ENCODE measurements at regions not wholly inside any gene's neighbourhood (a gene's known extent, or its start where the extent isn't known, plus 50 kb on each side); places are given as distances from the start of the nearest gene placed in this dataset.
"Not testable (repeated sequence)": the region's sequence is repeated elsewhere in the genome, so short reads cannot be mapped to it uniquely, and the experiment has no call there.

GRCh38 chr2:111250448-111251030 is 129.8 kb downstream of the BCL2L11 start:
- no peaks in the 10 kb centered on the region for H3K9me3 ChIP-seq
- 40% methylated on average over 1 of the region's 1 CpG; no CpG with 5 or more reads in 1 of the 2 donors for WGBS, 2 donors (ENCODE audit: low coverage in 1 of 2)
- no peak for ATAC-seq
- TF ChIP-seq POLR2A (IDR thresholded peaks at IDR 0.05) (no peak), EP300 (IDR thresholded peaks at IDR 0.05) (no peak), POLR2AphosphoS5 (IDR thresholded peaks at IDR 0.05) (no peak)
- TF ChIP-seq, protein P1, sequence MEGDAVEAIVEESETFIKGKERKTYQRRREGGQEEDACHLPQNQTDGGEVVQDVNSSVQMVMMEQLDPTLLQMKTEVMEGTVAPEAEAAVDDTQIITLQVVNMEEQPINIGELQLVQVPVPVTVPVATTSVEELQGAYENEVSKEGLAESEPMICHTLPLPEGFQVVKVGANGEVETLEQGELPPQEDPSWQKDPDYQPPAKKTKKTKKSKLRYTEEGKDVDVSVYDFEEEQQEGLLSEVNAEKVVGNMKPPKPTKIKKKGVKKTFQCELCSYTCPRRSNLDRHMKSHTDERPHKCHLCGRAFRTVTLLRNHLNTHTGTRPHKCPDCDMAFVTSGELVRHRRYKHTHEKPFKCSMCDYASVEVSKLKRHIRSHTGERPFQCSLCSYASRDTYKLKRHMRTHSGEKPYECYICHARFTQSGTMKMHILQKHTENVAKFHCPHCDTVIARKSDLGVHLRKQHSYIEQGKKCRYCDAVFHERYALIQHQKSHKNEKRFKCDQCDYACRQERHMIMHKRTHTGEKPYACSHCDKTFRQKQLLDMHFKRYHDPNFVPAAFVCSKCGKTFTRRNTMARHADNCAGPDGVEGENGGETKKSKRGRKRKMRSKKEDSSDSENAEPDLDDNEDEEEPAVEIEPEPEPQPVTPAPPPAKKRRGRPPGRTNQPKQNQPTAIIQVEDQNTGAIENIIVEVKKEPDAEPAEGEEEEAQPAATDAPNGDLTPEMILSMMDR (IDR thresholded peaks at IDR 0.05) = no peak
- no peaks in the 10 kb centered on the region for H3K4me1 ChIP-seq
- no peaks in the 10 kb centered on the region for H3K27me3 ChIP-seq
- no peak overlapping the region for H3K4me3 ChIP-seq
- H3K27ac ChIP-seq = no peak overlapping the region
- no peaks in the 10 kb centered on the region for H3K36me3 ChIP-seq

- Histone ChIP-seq H3K36me3 (no peaks in the 10 kb centered on the region), H3K27ac (no peak overlapping the region), H3K4me1 (no peaks in the 10 kb centered on the region), H3K27me3 (no peaks in the 10 kb centered on the region), H3K4me3 (no peak overlapping the region), H3K9me3 (no peaks in the 10 kb centered on the region)
- 64 to 90% methylated on average over 3 of the region's 3 CpGs for WGBS, 2 donors (ENCODE audit: low coverage in 1 of 2)
- TF ChIP-seq EP300 (IDR thresholded peaks at IDR 0.05) (no peak), POLR2A (IDR thresholded peaks at IDR 0.05) (no peak), POLR2AphosphoS5 (IDR thresholded peaks at IDR 0.05) (no peak)
- TF ChIP-seq, protein P1 (IDR thresholded peaks at IDR 0.05) = no peak
- no peak for ATAC-seq
Measured at GRCh38 chr2:111251711-111252110, 131.0 kb downstream of the BCL2L11 start.

- Histone ChIP-seq H3K27me3 (no peaks in the 10 kb centered on the region), H3K9me3 (no peaks in the 10 kb centered on the region), H3K36me3 (no peaks in the 10 kb centered on the region), H3K4me1 (no peaks in the 10 kb centered on the region), H3K27ac (no peak overlapping the region), H3K4me3 (no peak overlapping the region)
- no peak for TF ChIP-seq POLR2AphosphoS5 (IDR thresholded peaks at IDR 0.05)
- TF ChIP-seq, protein P1 (IDR thresholded peaks at IDR 0.05) = no peak
- ATAC-seq = no peak
Measured at GRCh38 chr2:111252436-111252835, 131.7 kb downstream of the BCL2L11 start.

GRCh38 chr2:111254916-111255315 is 134.2 kb downstream of the BCL2L11 start:
- not testable (repeated sequence) for H3K4me3 ChIP-seq, H3K27ac ChIP-seq, H3K36me3 ChIP-seq, H3K4me1 ChIP-seq, ATAC-seq, H3K27me3 ChIP-seq, H3K9me3 ChIP-seq
- 60 to 92% methylated on average over 2 to 3 of the region's 6 CpGs for whole genome bisulfite sequencing, 2 donors (ENCODE audit: low coverage in 1 of 2)

GRCh38 chr2:111256628-111257027 is 135.9 kb downstream of the BCL2L11 start:
- not testable (repeated sequence) for H3K27me3 ChIP-seq, H3K27ac ChIP-seq, H3K36me3 ChIP-seq, H3K4me1 ChIP-seq, H3K9me3 ChIP-seq, H3K4me3 ChIP-seq, ATAC-seq
- no CpG with 5 or more reads among the region's 1 CpG for WGBS, 2 donors (ENCODE audit: low coverage in 1 of 2)

DNA sequence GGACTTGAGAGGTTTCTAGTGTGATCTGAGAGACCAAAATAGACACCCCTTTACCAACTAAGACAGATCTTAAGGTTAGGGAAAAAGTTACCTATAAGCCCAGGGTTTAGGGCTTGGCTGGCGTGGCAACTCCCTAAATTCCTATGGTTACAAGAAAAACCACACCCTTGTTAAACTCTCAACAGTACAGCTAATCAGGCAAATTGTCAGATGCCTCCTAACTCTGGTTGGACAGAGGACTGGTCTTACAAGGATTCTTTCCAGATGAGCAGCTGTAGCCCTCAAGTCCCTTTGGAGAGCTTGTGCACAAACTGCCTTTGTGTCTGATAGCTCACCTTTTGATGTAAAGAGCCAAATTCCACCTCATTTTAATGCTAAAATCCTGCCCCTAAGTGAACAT is 136.9 kb downstream of the BCL2L11 start:
- not testable (repeated sequence) for H3K4me3 ChIP-seq, H3K4me1 ChIP-seq, H3K27ac ChIP-seq, H3K36me3 ChIP-seq, ATAC-seq, H3K9me3 ChIP-seq, H3K27me3 ChIP-seq
- WGBS, 2 donors (ENCODE audit: low coverage in 1 of 2) = no CpG with 5 or more reads among the region's 1 CpG

DNA sequence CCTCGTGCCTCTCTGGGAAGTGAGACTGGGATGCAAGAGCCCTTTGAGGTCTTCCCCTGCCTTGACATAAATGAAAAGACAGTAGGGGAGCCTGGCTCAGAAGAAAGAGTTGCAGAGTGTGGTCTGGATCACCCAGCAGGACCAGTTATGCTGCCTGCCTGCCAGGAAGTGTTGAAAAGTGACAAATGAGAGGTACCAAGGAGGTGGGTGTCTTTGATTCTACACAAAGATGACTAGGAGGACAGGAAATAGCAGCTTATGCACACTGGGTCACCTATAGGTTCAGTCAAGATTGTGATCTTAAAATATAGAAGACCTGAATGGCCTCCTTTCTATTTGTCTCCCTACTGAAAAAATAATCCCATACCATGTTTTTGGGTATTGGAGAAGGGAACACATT is 137.6 kb downstream of the BCL2L11 start:
- not testable (repeated sequence) for H3K27ac ChIP-seq, H3K4me3 ChIP-seq, H3K27me3 ChIP-seq, H3K9me3 ChIP-seq, H3K36me3 ChIP-seq, H3K4me1 ChIP-seq, ATAC-seq
- no CpG with 5 or more reads among the region's 1 CpG for WGBS, 2 donors (ENCODE audit: low coverage in 1 of 2)

- H3K9me3 ChIP-seq, ATAC-seq, H3K4me1 ChIP-seq, H3K4me3 ChIP-seq, H3K27me3 ChIP-seq, H3K36me3 ChIP-seq, H3K27ac ChIP-seq: not testable (repeated sequence)
- WGBS, 2 donors (ENCODE audit: low coverage in 1 of 2) = 0% methylated on average over 2 of the region's 9 CpGs; no CpG with 5 or more reads in 1 of the 2 donors
Measured at GRCh38 chr2:111262627-111263379, 142.1 kb downstream of the BCL2L11 start.

DNA sequence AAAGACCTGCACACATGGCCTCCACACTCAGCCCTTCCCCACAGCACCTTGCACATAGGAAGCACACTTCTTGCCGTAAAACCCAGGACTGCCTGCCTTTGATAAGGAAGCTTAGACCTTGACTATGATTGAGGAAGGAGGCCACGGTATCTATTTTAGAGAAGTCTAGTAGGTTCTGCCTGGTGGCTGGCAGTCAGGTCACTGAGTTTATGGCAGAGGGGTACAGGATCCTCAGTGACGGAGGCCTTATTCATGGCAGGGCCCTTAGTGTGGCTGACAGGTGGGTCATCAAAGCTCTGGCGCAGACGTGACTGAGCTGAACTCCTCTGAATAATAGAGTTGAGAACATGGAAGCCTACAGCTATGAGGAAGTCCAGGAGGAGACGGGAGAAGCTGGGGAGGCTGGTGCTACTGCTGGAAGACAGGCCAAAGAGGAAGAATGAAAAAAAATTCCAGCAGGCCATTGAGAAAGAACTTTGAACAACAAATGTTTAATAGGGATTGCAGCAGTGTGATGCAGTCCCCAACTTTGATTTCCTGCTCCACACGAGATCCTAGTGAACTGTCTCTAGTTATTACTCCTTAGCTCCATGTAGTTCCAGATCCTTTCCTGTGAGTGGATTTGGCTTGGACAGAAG is 142.8 kb downstream of the BCL2L11 start:
- not testable (repeated sequence) for H3K36me3 ChIP-seq, ATAC-seq, H3K4me3 ChIP-seq, H3K27me3 ChIP-seq, H3K9me3 ChIP-seq, H3K27ac ChIP-seq, H3K4me1 ChIP-seq
- no CpG with 5 or more reads among the region's 7 CpGs for WGBS, 2 donors (ENCODE audit: low coverage in 1 of 2)

- not testable (repeated sequence) for H3K4me1 ChIP-seq, H3K27me3 ChIP-seq, H3K36me3 ChIP-seq, H3K9me3 ChIP-seq, H3K4me3 ChIP-seq, H3K27ac ChIP-seq
- ATAC-seq = peak; percentile 28
- 97% methylated on average over 9 of the region's 11 CpGs; no CpG with 5 or more reads in 1 of the 2 donors for WGBS, 2 donors (ENCODE audit: low coverage in 1 of 2)
Measured at GRCh38 chr2:111264956-111265355, 144.2 kb downstream of the BCL2L11 start.

All from gastroesophageal sphincter (tissue), 4 donors.